ENCODE measurements at regions not wholly inside any gene's neighbourhood (a gene's known extent, or its start where the extent isn't known, plus 50 kb on each side); places are given as distances from the start of the nearest gene placed in this dataset.

DNA sequence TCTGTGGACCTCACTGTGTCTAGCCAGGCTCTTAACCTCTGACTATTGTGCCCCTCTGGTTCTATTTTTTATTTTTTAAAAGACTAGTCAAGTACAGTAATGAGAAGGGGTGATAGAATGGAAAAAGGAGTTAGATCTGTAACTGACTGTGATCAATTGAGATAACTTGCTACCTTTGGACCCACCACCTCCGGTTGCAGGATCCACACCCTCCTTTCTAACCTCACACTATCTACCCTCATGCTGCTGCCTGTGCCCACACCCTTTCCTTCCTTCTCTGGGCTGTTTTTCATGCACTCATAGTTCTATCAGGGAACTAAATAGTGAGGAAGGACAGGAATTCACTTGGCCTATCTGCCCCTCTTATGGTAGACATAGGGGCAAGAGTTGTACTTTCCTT lies 172.3 kb downstream of the KATNIP start:
- no peak overlapping the region for H3K4me3 ChIP-seq (replicated peaks in 1 of 3; ENCODE audit: insufficient read depth in 1 of 3, low read depth in 2 of 3, low read length in 3 of 3)
- intact Hi-C loops (cut with micrococcal nuclease; ENCODE audit: unreplicated experiment) (no loop called here), in situ Hi-C loops (cut with HindIII; ENCODE audit: extremely low pct_ligation_motif_present, low pct_unique_long_range_greater_than_20kb) (no loop called here)
- peaks cover 48% of the 10 kb centered on the region for H3K4me1 ChIP-seq (ENCODE audit: insufficient read depth, low read length)
- H3K4me2 ChIP-seq (ENCODE audit: low read depth, low read length): no peak overlapping the region
- no peaks in the 10 kb centered on the region for H3K9me3 ChIP-seq (ENCODE audit: low read length)
- CTCF ChIA-PET (ENCODE audit: low intra/inter-chr PET ratio, low total read pairs): no interaction called here
- DNase-seq (ENCODE audit: low spot score) (peak; percentile 18), FAIRE-seq (peak; percentile 12), ATAC-seq (peak; percentile 70)
- no peaks in the 10 kb centered on the region for H4K20me1 ChIP-seq (ENCODE audit: insufficient read depth, low read length)
- no TSS peak for BruUV-seq (replicated peaks)
- H3K27ac ChIP-seq (ENCODE audit: extremely low read length, insufficient read depth, low read length): no peak overlapping the region
- peak; percentile 21; the same call in 1 of the 2 replicates for TF ChIP-seq ETV5 (CRISPR knock-in tag; IDR thresholded peaks at IDR 0.05; ENCODE audit: borderline replicate concordance)
- no peak for TF ChIP-seq ZSCAN30 (CRISPR knock-in tag; IDR thresholded peaks at IDR 0.05)
- TF ChIP-seq, protein P1, sequence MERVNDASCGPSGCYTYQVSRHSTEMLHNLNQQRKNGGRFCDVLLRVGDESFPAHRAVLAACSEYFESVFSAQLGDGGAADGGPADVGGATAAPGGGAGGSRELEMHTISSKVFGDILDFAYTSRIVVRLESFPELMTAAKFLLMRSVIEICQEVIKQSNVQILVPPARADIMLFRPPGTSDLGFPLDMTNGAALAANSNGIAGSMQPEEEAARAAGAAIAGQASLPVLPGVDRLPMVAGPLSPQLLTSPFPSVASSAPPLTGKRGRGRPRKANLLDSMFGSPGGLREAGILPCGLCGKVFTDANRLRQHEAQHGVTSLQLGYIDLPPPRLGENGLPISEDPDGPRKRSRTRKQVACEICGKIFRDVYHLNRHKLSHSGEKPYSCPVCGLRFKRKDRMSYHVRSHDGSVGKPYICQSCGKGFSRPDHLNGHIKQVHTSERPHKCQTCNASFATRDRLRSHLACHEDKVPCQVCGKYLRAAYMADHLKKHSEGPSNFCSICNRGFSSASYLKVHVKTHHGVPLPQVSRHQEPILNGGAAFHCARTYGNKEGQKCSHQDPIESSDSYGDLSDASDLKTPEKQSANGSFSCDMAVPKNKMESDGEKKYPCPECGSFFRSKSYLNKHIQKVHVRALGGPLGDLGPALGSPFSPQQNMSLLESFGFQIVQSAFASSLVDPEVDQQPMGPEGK (CRISPR knock-in tag; IDR thresholded peaks at IDR 0.05): peak; percentile 14; the same call in 1 of the 2 replicates
- no peak for TF ChIP-seq BCL6 (CRISPR knock-in tag; IDR thresholded peaks at IDR 0.05)
- no peak for TF ChIP-seq ZBTB8A (CRISPR knock-in tag; IDR thresholded peaks at IDR 0.05; ENCODE audit: borderline replicate concordance, low read depth)
- peak; percentile 62 for TF ChIP-seq ZNF652 (CRISPR knock-in tag; IDR thresholded peaks at IDR 0.05; ENCODE audit: borderline replicate concordance, low read depth)
- TF ChIP-seq HNF4A (CRISPR knock-in tag; IDR thresholded peaks at IDR 0.05): peak; percentile 39; the same call in 1 of the 2 replicates
- no peak overlapping the region for H2AFZ ChIP-seq (ENCODE audit: low read length)
- no peak overlapping the region for H3K9ac ChIP-seq (ENCODE audit: insufficient read depth, low read depth, low read length)
- no peaks in the 10 kb centered on the region for H3K79me2 ChIP-seq (ENCODE audit: insufficient read depth, low read length)
- no peaks in the 10 kb centered on the region for H3K27me3 ChIP-seq (ENCODE audit: control insufficient read depth in 1 of 2, insufficient read depth in 2 of 2, low read length in 2 of 2)
- POLR2A ChIA-PET: no interaction called here
- WGBS (ENCODE audit: low lambda C conversion rate): 3% methylated on average over 1 of the region's 1 CpG
- peaks cover 0 to 4% of the 10 kb centered on the region in 2 experiments; a peak in 2 of 5 replicates for H3K36me3 ChIP-seq (replicated peaks in 1 of 2; ENCODE audit: control insufficient read depth in 1 of 2, insufficient read depth in 2 of 2, low read length in 2 of 2)

DNA sequence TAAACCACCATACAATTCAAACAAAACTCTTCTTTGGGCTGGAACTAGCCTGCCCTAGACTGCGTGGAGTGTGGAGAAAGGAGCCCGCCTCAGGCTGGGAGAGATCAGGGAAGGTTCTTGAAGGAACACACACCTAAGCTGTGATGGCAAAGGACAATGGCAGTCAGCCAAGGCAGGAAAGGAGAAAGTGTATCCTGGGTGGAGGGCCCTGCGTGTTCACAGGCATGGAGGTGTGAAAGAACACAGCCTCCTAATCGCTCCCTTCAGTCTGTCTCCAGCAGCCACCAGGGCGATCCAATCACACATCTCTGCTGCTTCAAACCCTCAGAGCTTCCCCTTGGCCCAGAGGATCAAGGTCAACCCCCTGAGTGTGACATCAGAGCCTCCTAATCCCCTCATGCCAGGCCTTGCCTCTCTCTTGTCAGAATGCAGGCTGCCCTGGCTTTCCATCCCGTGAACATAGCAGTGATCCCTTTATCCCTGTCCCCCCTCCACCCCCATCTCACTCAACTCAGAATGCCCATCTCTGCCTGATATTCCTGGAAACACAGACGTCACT lies 173.0 kb downstream of the KATNIP start:
- Histone ChIP-seq H3K36me3 (replicated peaks in 1 of 2; ENCODE audit: control insufficient read depth in 1 of 2, insufficient read depth in 2 of 2, low read length in 2 of 2) (peaks cover 0 to 4% of the 10 kb centered on the region in 2 experiments; a peak in 2 of 5 replicates), H3K9ac (ENCODE audit: insufficient read depth, low read depth, low read length) (no peak overlapping the region), H3K4me2 (ENCODE audit: low read depth, low read length) (no peak overlapping the region), H3K79me2 (ENCODE audit: insufficient read depth, low read length) (no peaks in the 10 kb centered on the region), H4K20me1 (ENCODE audit: insufficient read depth, low read length) (no peaks in the 10 kb centered on the region), H3K9me3 (ENCODE audit: low read length) (no peaks in the 10 kb centered on the region), H3K4me1 (ENCODE audit: insufficient read depth, low read length) (peaks cover 43% of the 10 kb centered on the region), H3K27me3 (ENCODE audit: control insufficient read depth in 1 of 2, insufficient read depth in 2 of 2, low read length in 2 of 2) (no peaks in the 10 kb centered on the region), H2AFZ (ENCODE audit: low read length) (no peak overlapping the region), H3K4me3 (replicated peaks in 1 of 3; ENCODE audit: insufficient read depth in 1 of 3, low read depth in 2 of 3, low read length in 3 of 3) (no peak overlapping the region), H3K27ac (ENCODE audit: extremely low read length, insufficient read depth, low read length) (no peak overlapping the region)
- intact Hi-C loops (cut with micrococcal nuclease; ENCODE audit: unreplicated experiment) (no loop called here), in situ Hi-C loops (cut with HindIII; ENCODE audit: extremely low pct_ligation_motif_present, low pct_unique_long_range_greater_than_20kb) (no loop called here)
- 98% methylated on average over 7 of the region's 7 CpGs for WGBS (ENCODE audit: low lambda C conversion rate)
- TF ChIP-seq CHD2 (IDR thresholded peaks at IDR 0.05; ENCODE audit: low read depth, low read length) (no peak), MTF2 (CRISPR knock-in tag; IDR thresholded peaks at IDR 0.05; ENCODE audit: borderline replicate concordance) (no peak)
- TF ChIP-seq, protein P2, sequence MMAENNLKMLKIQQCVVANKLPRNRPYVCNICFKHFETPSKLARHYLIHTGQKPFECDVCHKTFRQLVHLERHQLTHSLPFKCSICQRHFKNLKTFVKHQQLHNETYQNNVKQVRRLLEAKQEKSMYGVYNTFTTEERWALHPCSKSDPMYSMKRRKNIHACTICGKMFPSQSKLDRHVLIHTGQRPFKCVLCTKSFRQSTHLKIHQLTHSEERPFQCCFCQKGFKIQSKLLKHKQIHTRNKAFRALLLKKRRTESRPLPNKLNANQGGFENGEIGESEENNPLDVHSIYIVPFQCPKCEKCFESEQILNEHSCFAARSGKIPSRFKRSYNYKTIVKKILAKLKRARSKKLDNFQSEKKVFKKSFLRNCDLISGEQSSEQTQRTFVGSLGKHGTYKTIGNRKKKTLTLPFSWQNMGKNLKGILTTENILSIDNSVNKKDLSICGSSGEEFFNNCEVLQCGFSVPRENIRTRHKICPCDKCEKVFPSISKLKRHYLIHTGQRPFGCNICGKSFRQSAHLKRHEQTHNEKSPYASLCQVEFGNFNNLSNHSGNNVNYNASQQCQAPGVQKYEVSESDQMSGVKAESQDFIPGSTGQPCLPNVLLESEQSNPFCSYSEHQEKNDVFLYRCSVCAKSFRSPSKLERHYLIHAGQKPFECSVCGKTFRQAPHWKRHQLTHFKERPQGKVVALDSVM (CRISPR knock-in tag; IDR thresholded peaks at IDR 0.05): no peak
- TF ChIP-seq, protein P3, sequence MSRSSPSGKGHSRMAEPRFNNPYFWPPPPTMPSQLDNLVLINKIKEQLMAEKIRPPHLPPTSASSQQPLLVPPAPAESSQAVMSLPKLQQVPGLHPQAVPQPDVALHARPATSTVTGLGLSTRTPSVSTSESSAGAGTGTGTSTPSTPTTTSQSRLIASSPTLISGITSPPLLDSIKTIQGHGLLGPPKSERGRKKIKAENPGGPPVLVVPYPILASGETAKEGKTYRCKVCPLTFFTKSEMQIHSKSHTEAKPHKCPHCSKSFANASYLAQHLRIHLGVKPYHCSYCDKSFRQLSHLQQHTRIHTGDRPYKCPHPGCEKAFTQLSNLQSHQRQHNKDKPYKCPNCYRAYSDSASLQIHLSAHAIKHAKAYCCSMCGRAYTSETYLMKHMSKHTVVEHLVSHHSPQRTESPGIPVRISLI (CRISPR knock-in tag; IDR thresholded peaks at IDR 0.05; ENCODE audit: borderline replicate concordance): no peak
- DNase-seq (ENCODE audit: low spot score) (no peak), ATAC-seq (no peak), FAIRE-seq (no peak)
- BruUV-seq (replicated peaks): no TSS peak
- POLR2A ChIA-PET: no interaction called here
- CTCF ChIA-PET (ENCODE audit: low intra/inter-chr PET ratio, low total read pairs): no interaction called here

All from HepG2 (cell line).